ENCODE measurements at regions not wholly inside any gene's neighbourhood (a gene's known extent, or its start where the extent isn't known, plus 50 kb on each side); places are given as distances from the start of the nearest gene placed in this dataset.

GRCh38 chr2:45275242-45275805 is 266.1 kb upstream of the SIX2 start:
- peak; percentile 12 to 70 for DNase-seq (ENCODE audit: low read depth in 2 of 2)

- no peak for DNase-seq (ENCODE audit: low read depth in 2 of 2)
Measured at GRCh38 chr2:45274250-45274926, 265.1 kb upstream of the SIX2 start.

- no peak for DNase-seq (ENCODE audit: low read depth in 2 of 2)
Measured at GRCh38 chr2:45273412-45274249, 264.4 kb upstream of the SIX2 start.

- DNase-seq (ENCODE audit: low read depth in 2 of 2), result no peak
Measured at GRCh38 chr2:45272549-45273265, 263.5 kb upstream of the SIX2 start.

DNA sequence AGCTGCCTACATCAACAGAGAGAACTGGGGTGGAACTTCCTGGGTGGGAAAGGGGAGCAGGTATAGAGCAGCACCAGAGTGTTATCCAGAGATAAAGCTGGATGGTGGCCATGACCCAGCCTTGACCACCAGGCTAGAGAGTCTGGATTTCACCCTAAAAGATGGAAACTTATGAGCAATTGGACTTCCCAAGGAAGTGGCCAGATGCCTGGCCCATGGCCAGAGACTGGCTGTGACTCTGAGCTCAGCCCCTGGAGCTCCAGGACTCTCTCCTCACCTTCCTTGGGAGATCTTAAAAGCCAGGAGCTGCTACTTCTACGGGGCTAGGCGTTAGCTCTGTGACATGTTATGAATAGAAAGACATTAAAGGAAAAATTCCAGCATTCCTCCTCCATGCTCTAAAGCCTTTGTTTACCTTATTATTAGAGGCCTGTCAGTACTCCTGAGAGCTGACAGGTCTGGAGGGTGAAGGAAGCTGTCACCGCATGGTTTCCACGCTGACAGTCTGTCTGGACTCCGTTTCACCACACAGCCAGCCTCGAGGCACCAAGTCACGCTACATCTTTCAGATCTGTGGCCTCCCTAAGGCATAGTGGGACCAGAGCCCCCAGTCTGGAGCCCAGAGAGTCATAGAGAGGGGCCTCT is 260.0 kb upstream of the SIX2 start:
- peak in 1 of 2 donors; percentile 47 for DNase-seq (ENCODE audit: low read depth in 2 of 2)

GRCh38 chr2:45268631-45269030 is 259.4 kb upstream of the SIX2 start:
- DNase-seq (ENCODE audit: low read depth in 2 of 2), result no peak

DNA sequence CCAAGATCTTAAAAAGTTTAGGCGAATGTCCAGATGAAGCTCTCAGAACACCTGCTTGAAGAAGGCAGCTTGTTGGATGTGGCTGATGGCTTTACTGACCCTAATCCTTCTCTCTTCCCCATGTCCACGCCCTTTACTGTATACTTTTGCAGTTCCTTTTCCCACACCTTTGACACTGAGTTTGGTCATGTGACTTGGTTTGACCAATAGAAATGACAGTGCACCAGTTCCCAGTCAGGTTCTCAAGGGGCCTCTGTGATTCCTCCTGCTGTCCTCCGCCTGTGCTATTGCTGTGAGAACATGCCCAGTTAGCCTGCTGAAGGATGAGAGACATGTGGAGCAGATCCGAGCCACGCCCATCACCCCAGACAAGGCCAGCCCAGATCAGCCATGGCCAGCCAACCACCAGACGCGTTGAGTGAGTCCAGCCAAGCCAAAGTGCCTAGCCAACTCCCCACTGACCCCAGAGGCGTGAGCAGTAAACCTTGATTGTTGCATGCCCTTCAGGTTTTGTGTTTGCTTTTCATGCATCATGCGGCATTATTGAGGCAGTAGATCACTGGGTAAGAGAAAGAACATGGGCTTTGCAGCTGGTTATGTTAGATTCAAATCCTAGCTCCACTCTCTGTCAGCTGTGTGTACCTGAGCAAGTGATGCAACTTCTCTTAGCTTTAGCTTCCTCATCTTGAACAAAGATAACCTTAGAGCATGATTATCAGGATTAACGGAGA is 258.0 kb upstream of the SIX2 start:
- no peak for DNase-seq (ENCODE audit: low read depth in 2 of 2)

DNA sequence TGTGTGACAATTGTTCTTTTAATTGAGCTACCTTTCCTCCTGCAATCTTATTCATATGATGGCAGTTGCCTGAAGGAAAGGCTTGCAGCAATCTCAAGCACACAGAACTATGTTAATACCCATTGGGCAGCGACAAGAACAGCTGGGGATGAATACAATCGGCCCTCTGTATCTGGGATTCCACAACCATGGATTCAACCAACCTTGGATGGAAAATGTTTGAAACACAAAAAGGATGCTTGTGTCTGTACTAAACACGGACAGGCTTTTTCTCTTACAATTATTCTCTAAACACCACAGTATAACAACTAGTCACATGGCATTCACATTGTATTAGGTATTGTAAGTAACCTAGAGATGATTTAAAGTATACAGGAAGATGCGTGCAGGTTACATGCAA is 256.1 kb upstream of the SIX2 start:
- no peak for DNase-seq (ENCODE audit: low read depth in 2 of 2)

DNA sequence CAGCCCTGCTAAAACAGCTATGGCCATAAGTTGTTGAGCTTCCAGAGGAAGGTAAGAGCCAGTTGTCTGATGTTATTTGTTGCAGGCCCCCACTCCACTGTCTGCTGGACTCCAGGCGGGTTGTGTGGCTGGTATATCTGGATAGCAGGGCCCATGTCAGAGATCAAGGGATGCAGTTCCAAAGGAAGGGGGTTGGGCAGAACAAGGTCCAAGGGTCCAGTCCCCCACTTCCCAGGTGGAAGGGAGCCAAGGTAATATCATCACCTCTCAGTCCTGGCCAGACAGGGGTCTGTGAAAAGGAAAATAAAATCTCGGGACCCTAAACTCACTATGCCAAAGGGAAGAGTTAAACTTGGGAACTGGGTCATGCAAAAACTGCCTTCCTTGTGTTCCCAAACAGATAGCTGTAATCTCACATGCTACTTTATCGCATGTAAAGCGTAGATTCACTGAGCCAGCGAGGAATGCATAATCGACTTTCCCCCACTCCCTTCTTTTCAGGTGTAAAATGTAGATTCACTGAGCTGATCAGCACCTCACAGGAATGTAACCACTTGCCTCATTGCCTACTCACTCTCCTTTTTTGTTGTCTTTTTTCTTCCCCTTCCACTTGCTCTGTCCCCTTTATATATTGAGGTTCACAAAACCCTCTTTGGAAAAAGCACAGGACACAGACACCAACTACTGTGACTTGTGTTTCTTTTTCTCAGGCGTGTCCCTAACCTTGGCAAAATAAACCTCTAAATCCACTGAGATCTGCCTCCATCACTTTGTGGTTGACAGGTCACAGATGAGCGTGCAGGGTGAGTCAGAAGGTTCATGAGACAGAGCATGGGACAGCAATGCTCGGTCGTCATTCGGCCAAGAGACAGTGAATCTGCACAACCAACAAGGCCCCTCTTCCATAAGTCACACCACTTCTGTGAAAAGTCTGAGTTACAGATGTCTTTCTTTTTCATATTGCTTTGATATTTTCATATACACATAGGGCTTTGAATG is 255.3 kb upstream of the SIX2 start:
- no peak for DNase-seq (ENCODE audit: low read depth in 2 of 2)

GRCh38 chr2:45263147-45263546 is 253.9 kb upstream of the SIX2 start:
- peak; percentile 43 to 92 for DNase-seq (ENCODE audit: low read depth in 2 of 2)

DNA sequence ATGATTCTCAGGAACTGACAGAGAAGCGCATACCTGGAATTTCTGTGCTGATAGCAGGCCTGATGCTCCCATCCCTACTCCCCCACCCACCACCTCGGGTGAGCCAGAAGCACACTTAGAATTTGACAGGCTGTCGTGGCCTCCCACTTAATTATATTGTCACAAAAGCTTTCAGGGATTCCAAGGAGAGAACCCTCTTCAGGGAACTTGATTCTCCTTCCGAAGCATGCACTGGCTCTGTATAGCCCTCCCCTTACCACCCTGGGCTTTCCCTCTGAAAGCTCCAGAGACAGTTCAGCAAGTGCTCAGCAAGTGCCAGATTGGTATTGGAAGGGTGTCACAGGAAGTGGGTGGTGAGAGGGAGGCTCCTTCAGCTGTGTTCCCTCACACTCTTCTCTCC is 252.5 kb upstream of the SIX2 start:
- no peak for DNase-seq (ENCODE audit: low read depth in 2 of 2)

DNA sequence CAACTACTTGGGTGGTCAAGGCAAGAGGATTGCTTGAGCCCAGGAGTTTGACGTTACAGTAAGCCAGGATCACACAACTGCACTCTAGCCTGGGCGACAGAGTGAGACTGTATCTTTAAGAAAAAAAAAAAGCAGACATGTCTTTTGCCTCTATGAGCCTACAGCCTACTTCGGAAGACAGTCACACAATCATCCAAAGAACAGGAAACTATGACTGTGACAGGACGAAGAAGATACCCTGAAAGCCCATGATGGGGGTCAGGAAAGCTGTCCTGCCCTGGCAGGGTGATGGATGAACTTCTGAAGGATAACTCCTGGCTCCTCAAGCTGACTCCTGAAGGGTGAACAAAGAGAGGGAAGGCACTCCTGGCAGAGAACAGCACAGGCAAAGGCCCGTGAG is 251.7 kb upstream of the SIX2 start:
- DNase-seq (ENCODE audit: low read depth in 2 of 2), result no peak

- no peak for DNase-seq (ENCODE audit: low read depth in 2 of 2)
Measured at GRCh38 chr2:45259547-45260160, 250.4 kb upstream of the SIX2 start.

DNA sequence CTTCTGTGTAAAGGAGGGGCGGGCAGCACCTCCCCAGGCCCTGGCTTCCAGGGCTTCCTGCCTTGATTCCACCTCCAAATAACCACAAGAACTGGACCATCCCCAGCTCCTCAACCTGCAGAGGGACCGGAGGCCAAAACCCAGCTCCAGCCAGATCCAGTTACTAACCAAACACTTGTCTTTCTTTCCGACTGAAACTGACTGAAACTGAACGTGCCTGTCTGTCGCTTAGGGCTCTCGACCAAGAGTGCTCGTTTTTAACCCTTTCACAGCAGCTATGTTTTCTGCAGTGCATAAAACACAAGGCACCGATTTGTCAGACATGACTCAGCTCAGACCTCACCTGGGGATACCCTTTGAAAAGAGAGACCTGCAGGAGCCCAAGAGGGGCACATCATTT is 249.9 kb upstream of the SIX2 start:
- no peak for DNase-seq (ENCODE audit: low read depth in 2 of 2)

DNA sequence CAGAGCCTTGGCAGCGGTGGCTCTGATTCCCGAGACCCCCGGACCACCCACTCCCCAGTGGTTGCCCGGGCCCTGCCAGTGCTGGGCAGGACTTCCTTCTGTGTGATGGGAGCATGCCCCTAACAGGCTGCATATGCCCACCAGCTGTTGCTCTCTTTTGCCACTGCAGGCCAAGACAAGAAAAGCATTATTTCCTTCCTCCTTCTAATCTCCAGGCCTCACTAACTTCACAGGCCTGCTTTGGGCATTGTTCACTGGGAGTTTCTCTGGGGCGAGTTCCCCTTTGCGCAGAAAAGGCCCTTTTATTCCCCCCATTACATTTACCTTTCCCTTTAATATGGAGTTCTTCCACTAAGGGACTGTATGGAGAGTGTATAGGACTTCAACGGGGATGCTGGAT is 249.1 kb upstream of the SIX2 start:
- no peak for DNase-seq (ENCODE audit: low read depth in 2 of 2)

DNA sequence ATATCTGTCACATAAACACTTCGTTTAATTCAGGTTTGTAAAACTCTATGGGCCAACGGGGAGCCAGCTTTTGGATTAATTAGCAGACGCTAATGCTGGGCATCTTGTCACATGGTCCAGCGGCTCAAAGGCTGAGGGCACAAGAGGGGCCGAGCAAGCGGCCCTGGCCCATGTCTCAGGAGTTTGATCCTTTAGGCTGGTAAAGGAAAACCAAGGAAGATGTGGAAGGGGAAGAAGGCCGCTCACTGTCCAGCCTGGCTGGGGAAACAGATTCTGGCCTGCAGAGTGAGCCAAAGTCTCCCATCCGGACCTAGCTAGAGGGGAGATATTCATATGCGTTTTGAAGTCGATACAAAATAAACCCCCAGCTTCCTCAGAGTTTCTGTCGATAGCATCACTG is 248.6 kb upstream of the SIX2 start:
- DNase-seq (ENCODE audit: low read depth in 2 of 2), result no peak

- DNase-seq (ENCODE audit: low read depth in 2 of 2), result no peak
Measured at GRCh38 chr2:45256867-45257641, 247.8 kb upstream of the SIX2 start.

DNA sequence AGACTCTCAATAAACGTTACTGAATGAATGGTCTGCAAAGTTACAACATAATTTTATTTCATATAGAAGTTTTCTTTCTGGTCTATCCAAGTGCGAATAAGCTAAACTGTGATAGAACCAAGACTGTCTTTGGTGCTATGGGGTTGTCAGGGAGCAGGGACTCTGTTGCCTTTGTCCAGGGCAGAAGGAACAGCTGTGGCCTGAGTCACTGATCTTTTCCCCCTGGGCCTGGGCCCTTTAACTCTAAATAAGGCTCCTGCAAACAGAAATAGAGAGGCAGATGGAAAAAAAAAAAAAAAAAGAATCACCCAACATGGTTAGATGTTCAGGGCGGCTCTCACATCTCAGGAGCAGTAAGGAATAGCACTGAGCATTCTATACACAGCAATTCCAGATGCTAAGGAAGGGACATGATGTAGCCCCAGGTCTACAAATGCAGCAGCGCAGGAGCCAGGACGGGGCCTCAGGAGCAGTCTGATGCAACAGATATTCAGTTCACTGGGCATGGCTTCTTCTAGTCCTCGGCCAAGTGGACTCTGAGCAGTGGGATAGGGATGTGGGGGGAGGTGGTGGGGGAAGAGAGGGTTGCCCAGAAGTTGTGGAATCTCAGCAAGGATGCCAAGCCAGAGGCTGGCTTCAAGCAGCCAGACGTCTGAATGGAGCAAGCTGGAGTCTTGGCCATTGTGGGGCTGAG is 247.1 kb upstream of the SIX2 start:
- DNase-seq (ENCODE audit: low read depth in 2 of 2), result no peak

Measured in dermis microvascular lymphatic vessel endothelial cell (primary cell).